ENCODE measurements at regions not wholly inside any gene's neighbourhood (a gene's known extent, or its start where the extent isn't known, plus 50 kb on each side); places are given as distances from the start of the nearest gene placed in this dataset.
"Not testable (repeated sequence)": the region's sequence is repeated elsewhere in the genome, so short reads cannot be mapped to it uniquely, and the experiment has no call there.

GRCh38 chr2:56519806-56520205, 336.0 kb downstream of the CCDC85A start:
- no peak for DNase-seq

GRCh38 chr2:56522605-56523089, 338.9 kb downstream of the CCDC85A start:
- DNase-seq: no peak

- no peak for DNase-seq
These were observed 340.0 kb downstream of the CCDC85A start for GRCh38 chr2:56523816-56524215.

- DNase-seq: no peak
These were observed 348.1 kb downstream of the CCDC85A start for GRCh38 chr2:56531668-56532420.

GRCh38 chr2:56534321-56534720, 350.5 kb downstream of the CCDC85A start:
- DNase-seq: no peak

GRCh38 chr2:56537756-56538155, 354.0 kb downstream of the CCDC85A start:
- no peak for DNase-seq

GRCh38 chr2:56539618-56540017, 355.8 kb downstream of the CCDC85A start:
- DNase-seq: no peak

- no peak for DNase-seq
These were observed 356.7 kb downstream of the CCDC85A start for GRCh38 chr2:56540467-56540866.

GRCh38 chr2:56540916-56541315, 357.1 kb downstream of the CCDC85A start:
- no peak for DNase-seq

GRCh38 chr2:56542213-56542612, 358.4 kb downstream of the CCDC85A start:
- no peak for DNase-seq

GRCh38 chr2:56565143-56565542, 381.4 kb downstream of the CCDC85A start:
- DNase-seq: no peak

GRCh38 chr2:56571074-56571473, 387.3 kb downstream of the CCDC85A start:
- no peak for DNase-seq

GRCh38 chr2:56576001-56576400, 392.2 kb downstream of the CCDC85A start:
- DNase-seq: no peak

GRCh38 chr2:56580242-56580641, 396.5 kb downstream of the CCDC85A start:
- no peak for DNase-seq

- DNase-seq: no peak
These were observed 398.8 kb downstream of the CCDC85A start for GRCh38 chr2:56582570-56582969.

GRCh38 chr2:56583796-56584315, 400.1 kb downstream of the CCDC85A start:
- no peak for DNase-seq

- DNase-seq: no peak
These were observed 403.7 kb downstream of the CCDC85A start for GRCh38 chr2:56587456-56587855.

GRCh38 chr2:56589194-56589593, 405.4 kb downstream of the CCDC85A start:
- no peak for DNase-seq

GRCh38 chr2:56589835-56590234, 406.0 kb downstream of the CCDC85A start:
- DNase-seq: no peak

- no peak for DNase-seq
These were observed 406.8 kb downstream of the CCDC85A start for GRCh38 chr2:56590611-56591010.

- DNase-seq: not testable (repeated sequence)
These were observed 422.3 kb downstream of the CCDC85A start for GRCh38 chr2:56606086-56606485.

GRCh38 chr2:56613254-56613653, 429.5 kb downstream of the CCDC85A start:
- no peak for DNase-seq

- no peak for DNase-seq
These were observed 430.1 kb downstream of the CCDC85A start for GRCh38 chr2:56613920-56614319.

- DNase-seq: no peak
These were observed 432.0 kb downstream of the CCDC85A start for GRCh38 chr2:56615760-56616159.

- DNase-seq: no peak
These were observed 440.4 kb downstream of the CCDC85A start for GRCh38 chr2:56624181-56624580.
